IMR-90 (cell line): ENCODE measurements at regions not wholly inside any gene's neighbourhood (a gene's known extent, or its start where the extent isn't known, plus 50 kb on each side); places are given as distances from the start of the nearest gene placed in this dataset.

Source experiments
- ATAC-seq: fragments of 200-7000 bp; cut with Tn5 transposase; 2 replicates; pipeline ENCODE4 v1.9.1; 2020; ENCODE audit warnings: low read depth, mild to moderate bottlenecking, moderate library complexity
- BruUV-seq: library from RNA; stranded (reverse); fragments of 400-500 nt; replicated peaks from 2 replicates; lab custom pipeline; 2021; lab: Mats Ljungman, UMichigan
- CTCF ChIA-PET: fragments of 300-600 bp; formaldehyde crosslinking; extraction: SDS; loops from one replicate; lab custom pipeline; 2021; ENCODE audit warnings: antibody characterized with exemption; lab: Yijun Ruan, JAX
- POLR2A ChIA-PET: fragments of 300-600 bp; sonication (Branson Sonifier 250); formaldehyde crosslinking; loops from one replicate; lab custom pipeline; 2022; ENCODE audit warnings: antibody characterized with exemption; ENCODE audit not compliant: unreplicated experiment; lab: Charles Lee
- DNase-seq: peaks from one replicate; pipeline ENCODE4 v3.0.0; 2013
- H2AFZ ChIP-seq: replicated peaks from 2 replicates; pipeline ENCODE3; 2013; ENCODE audit warnings: low read length, mild to moderate bottlenecking; ENCODE audit not compliant: poor library complexity
- H2AK5ac ChIP-seq: 2 replicates; pipeline ENCODE4 v1.6.1; 2013; ENCODE audit warnings: low read depth, low read length, inconsistent platforms
- H2AK9ac ChIP-seq: replicated peaks from 2 replicates; pipeline ENCODE3; 2013; ENCODE audit warnings: mild to moderate bottlenecking, low read depth, low read length, moderate library complexity; ENCODE audit not compliant: poor library complexity
- H2BK120ac ChIP-seq: 2 replicates; pipeline ENCODE4 v1.6.1; 2013; ENCODE audit warnings: low read depth, low read length, inconsistent platforms
- H2BK15ac ChIP-seq: 3 replicates; pipeline ENCODE4 v1.6.1; 2013; ENCODE audit warnings: low read depth, low read length, inconsistent platforms
- H2BK20ac ChIP-seq: 2 replicates; pipeline ENCODE4 v1.6.1; 2013; ENCODE audit warnings: low read depth, mild to moderate bottlenecking, inconsistent platforms, low read length, moderate library complexity
- H2BK5ac ChIP-seq: 2 replicates; pipeline ENCODE4 v1.6.1; 2013; ENCODE audit warnings: mild to moderate bottlenecking, low read depth, low read length, inconsistent platforms; ENCODE audit not compliant: poor library complexity, severe bottlenecking
- H3K14ac ChIP-seq: replicated peaks from 2 replicates; pipeline ENCODE4 v1.6.1; 2013; ENCODE audit warnings: low read depth, low read length, inconsistent platforms
- H3K18ac ChIP-seq: 2 replicates; pipeline ENCODE4 v1.6.1; 2013; ENCODE audit warnings: low read depth, low read length, control low read depth
- H3K23ac ChIP-seq: 2 replicates; pipeline ENCODE4 v1.6.1; 2013; ENCODE audit warnings: low read depth, low read length, inconsistent platforms
- H3K27ac ChIP-seq: 2 replicates; pipeline ENCODE4 v1.5.1; 2013; ENCODE audit warnings: mild to moderate bottlenecking, control low read depth, low read length; ENCODE audit not compliant: insufficient read depth
- H3K27me3 ChIP-seq: 2 replicates; pipeline ENCODE4 v1.6.1; 2013; ENCODE audit warnings: low read length; ENCODE audit not compliant: control insufficient read depth, insufficient read depth
- H3K36me3 ChIP-seq: 2 replicates; pipeline ENCODE4 v1.6.1; 2013; ENCODE audit warnings: low read length, mixed read lengths; ENCODE audit not compliant: control insufficient read depth, insufficient read depth
- H3K4ac ChIP-seq: 2 replicates; pipeline ENCODE4 v1.6.1; 2013; ENCODE audit warnings: low read depth, low read length, inconsistent platforms
- H3K4me1 ChIP-seq: 2 replicates; pipeline ENCODE4 v1.6.1; 2013; ENCODE audit warnings: low read length, mixed read lengths; ENCODE audit not compliant: control insufficient read depth, insufficient read depth
- H3K4me2 ChIP-seq: 2 replicates; pipeline ENCODE4 v1.6.1; 2013; ENCODE audit warnings: low read depth, mild to moderate bottlenecking, control low read depth, low read length, moderate library complexity
- H3K4me3 ChIP-seq: 2 replicates; pipeline ENCODE4 v1.5.1; 2013; ENCODE audit warnings: low read depth, mild to moderate bottlenecking, control low read depth, low read length, moderate library complexity; ENCODE audit not compliant: insufficient read depth
- H3K56ac ChIP-seq: 2 replicates; pipeline ENCODE4 v1.6.1; 2013; ENCODE audit warnings: low read length, inconsistent platforms; ENCODE audit not compliant: insufficient read depth; ENCODE audit errors: extremely low read depth
- H3K79me1 ChIP-seq, 2 experiments: 2 replicates each; pipeline ENCODE4 v1.6.1; 2013; ENCODE audit warnings: low read length in 2 of 2, inconsistent platforms in 1 of 2, low read depth in 1 of 2
- H3K9ac ChIP-seq: 2 replicates; pipeline ENCODE4 v1.6.1; 2013; ENCODE audit warnings: low read depth, low read length, control low read depth
- H3K9me1 ChIP-seq: 2 replicates; pipeline ENCODE4 v1.6.1; 2013; ENCODE audit warnings: low read length, inconsistent platforms; ENCODE audit not compliant: insufficient read depth
- H3K9me3 ChIP-seq: 2 replicates; pipeline ENCODE4 v1.6.1; 2013; ENCODE audit warnings: low read length; ENCODE audit not compliant: control insufficient read depth, insufficient read depth
- H4K20me1 ChIP-seq: 2 replicates; pipeline ENCODE4 v1.6.1; 2013; ENCODE audit warnings: low read length, inconsistent platforms; ENCODE audit not compliant: insufficient read depth
- H4K5ac ChIP-seq: 2 replicates; pipeline ENCODE4 v1.6.1; 2013; ENCODE audit warnings: mild to moderate bottlenecking, low read depth, low read length, control low read depth
- H4K8ac ChIP-seq, 2 experiments: 2 replicates each; pipeline ENCODE4 v1.6.1; 2013; ENCODE audit warnings: low read depth in 2 of 2, low read length in 2 of 2, control low read depth in 1 of 2, inconsistent platforms in 1 of 2
- H4K91ac ChIP-seq: 2 replicates; pipeline ENCODE4 v1.6.1; 2013; ENCODE audit warnings: low read depth, low read length, inconsistent platforms; ENCODE audit not compliant: insufficient read depth
- CHD1 ChIP-seq: IDR thresholded peaks from 2 replicates; pipeline ENCODE4 v1.6.1; 2012; ENCODE audit warnings: low read depth, low read length, improper control_type of control experiment
- MAFK ChIP-seq: IDR thresholded peaks from 2 replicates; pipeline ENCODE4 v1.6.1; 2012; ENCODE audit warnings: low read depth, low read length, improper control_type of control experiment
- WGBS, 2 experiments: methylation state at CpG; one replicate each; pipeline versions ENCODE4 v1.1.5 to v1.1.7; 2013; ENCODE audit warnings: missing lambda C conversion rate in 2 of 2; ENCODE audit not compliant: insufficient read length in 1 of 2; ENCODE audit errors: extremely low coverage in 2 of 2; 5-methylcytosine and 5-hydroxymethylcytosine counted together
- dilution Hi-C: fragments of 300-500 bp; cut with HindIII; formaldehyde crosslinking; loops from one replicate; pipeline ENCODE4 v1.14.3; 2018; ENCODE audit warnings: low sequenced_read_pairs; ENCODE audit not compliant: unreplicated experiment
- in situ Hi-C: fragments of 300-500 bp; cut with MboI; formaldehyde crosslinking; loops from 3 replicates; pipeline ENCODE4 v1.14.3; 2019; ENCODE audit warnings: low sequenced_read_pairs, inconsistent platforms, mixed read lengths
- intact Hi-C: fragments of 100-400 bp; cut with micrococcal nuclease; formaldehyde crosslinking; loops from 2 replicates; pipeline ENCODE4 v1.10.0; 2022
- TF ChIP-seq, protein P1 (sequence below): fragments of 150-350 bp; IDR thresholded peaks from 2 replicates; pipeline ENCODE4 v1.6.1; 2016; ENCODE audit warnings: low read depth, mild to moderate bottlenecking, low read length, moderate library complexity, borderline replicate concordance

DNA sequence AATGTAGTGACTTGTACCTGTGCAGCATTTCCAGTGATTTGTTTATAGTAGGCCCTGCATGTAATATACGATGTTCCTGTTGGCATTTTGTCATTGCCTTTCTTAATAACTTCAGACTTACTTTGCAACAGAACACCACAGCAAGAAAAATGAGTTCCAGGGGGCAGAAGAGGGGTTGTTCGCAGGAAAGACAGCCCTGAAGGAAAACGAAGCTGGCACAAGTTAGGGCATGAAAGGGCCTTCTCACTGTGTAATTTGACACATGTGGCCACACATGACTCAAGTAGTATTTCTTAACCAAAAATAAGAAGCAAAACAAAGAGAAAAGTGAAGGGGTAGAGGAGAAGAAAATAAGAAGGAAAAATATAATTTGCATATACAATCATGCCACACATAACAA lies 265.8 kb upstream of the SMIM31 start:
- H2AFZ ChIP-seq: no peak overlapping the region
- no peak overlapping the region for H4K5ac ChIP-seq
- no peaks in the 10 kb centered on the region for H3K27me3 ChIP-seq
- no peak overlapping the region for H3K23ac ChIP-seq
- H3K9me3 ChIP-seq: peaks cover 2% of the 10 kb centered on the region; the same call in 1 of the 2 replicates
- WGBS, 2 experiments: no CpG with 5 or more reads among the region's 3 CpGs
- no peak overlapping the region for H2BK5ac ChIP-seq
- H3K18ac ChIP-seq: no peak overlapping the region
- no peaks in the 10 kb centered on the region for H3K36me3 ChIP-seq
- H3K4me1 ChIP-seq: no peaks in the 10 kb centered on the region
- no peak overlapping the region for H3K27ac ChIP-seq
- H4K8ac ChIP-seq: no peak overlapping the region
- H2BK15ac ChIP-seq: no peak overlapping the region
- H3K4me3 ChIP-seq: no peak overlapping the region
- H2AK5ac ChIP-seq: no peak overlapping the region
- H4K20me1 ChIP-seq: no peaks in the 10 kb centered on the region
- POLR2A ChIA-PET: no interaction called here
- H4K91ac ChIP-seq: no peak overlapping the region
- H2AK9ac ChIP-seq: no peak overlapping the region
- dilution Hi-C loops (no loop called here), in situ Hi-C loops (no loop called here), intact Hi-C loops (no loop called here)
- no peak for DNase-seq
- H3K4me2 ChIP-seq: no peak overlapping the region
- CTCF ChIA-PET: no interaction called here
- H3K14ac ChIP-seq: no peak overlapping the region
- ATAC-seq: no peak
- no peak overlapping the region for H3K56ac ChIP-seq
- no peak overlapping the region for H3K4ac ChIP-seq
- BruUV-seq: no TSS peak
- H2BK20ac ChIP-seq: no peak overlapping the region
- no peaks in the 10 kb centered on the region for H3K79me1 ChIP-seq
- H3K9me1 ChIP-seq: no peaks in the 10 kb centered on the region
- TF ChIP-seq MAFK: no peak
- TF ChIP-seq, protein P1, sequence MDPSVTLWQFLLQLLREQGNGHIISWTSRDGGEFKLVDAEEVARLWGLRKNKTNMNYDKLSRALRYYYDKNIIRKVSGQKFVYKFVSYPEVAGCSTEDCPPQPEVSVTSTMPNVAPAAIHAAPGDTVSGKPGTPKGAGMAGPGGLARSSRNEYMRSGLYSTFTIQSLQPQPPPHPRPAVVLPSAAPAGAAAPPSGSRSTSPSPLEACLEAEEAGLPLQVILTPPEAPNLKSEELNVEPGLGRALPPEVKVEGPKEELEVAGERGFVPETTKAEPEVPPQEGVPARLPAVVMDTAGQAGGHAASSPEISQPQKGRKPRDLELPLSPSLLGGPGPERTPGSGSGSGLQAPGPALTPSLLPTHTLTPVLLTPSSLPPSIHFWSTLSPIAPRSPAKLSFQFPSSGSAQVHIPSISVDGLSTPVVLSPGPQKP: no peak
- TF ChIP-seq CHD1: no peak
- H2BK120ac ChIP-seq: no peak overlapping the region
- no peak overlapping the region for H3K9ac ChIP-seq
